WTC11 (cell line): ENCODE measurements at regions not wholly inside any gene's neighbourhood (a gene's known extent, or its start where the extent isn't known, plus 50 kb on each side); places are given as distances from the start of the nearest gene placed in this dataset.

ENCODE experiments used
- ATAC-seq: fragments of 200-7000 bp; cut with Tn5 transposase; 2 replicates; pipeline ENCODE4 v1.10.0; 2021; ENCODE audit warnings: mild to moderate bottlenecking, moderate library complexity
- CTCF ChIA-PET: fragments of 300-600 bp; sonication (Branson Sonifier 250); formaldehyde crosslinking; loops from one replicate; lab custom pipeline; 2021; ENCODE audit warnings: antibody characterized with exemption; lab: Charles Lee
- POLR2A ChIA-PET: fragments of 350-600 bp; sonication (Branson Sonifier 250); formaldehyde crosslinking; loops from one replicate; lab custom pipeline; 2021; ENCODE audit warnings: antibody characterized with exemption; lab: Charles Lee
- DNase-seq: peaks from one replicate; pipeline ENCODE4 v3.0.0; 2021; ENCODE audit warnings: low spot score
- H3K27ac Mint-ChIP-seq: 2 replicates; pipeline ENCODE4 v1.8.0; 2021; ENCODE audit warnings: mixed read lengths
- H3K27me3 Mint-ChIP-seq: 2 replicates; pipeline ENCODE4 v1.8.0; 2021; ENCODE audit warnings: low read depth, mild to moderate bottlenecking, moderate library complexity, mixed read lengths
- H3K36me3 Mint-ChIP-seq: 2 replicates; pipeline ENCODE4 v1.8.0; 2021; ENCODE audit warnings: mixed read lengths
- H3K4me1 Mint-ChIP-seq: 2 replicates; pipeline ENCODE4 v1.8.0; 2022; ENCODE audit warnings: mixed read lengths
- H3K4me3 Mint-ChIP-seq: 2 replicates; pipeline ENCODE4 v1.8.0; 2021; ENCODE audit warnings: mild to moderate bottlenecking, moderate library complexity, mixed read lengths
- H3K9me3 Mint-ChIP-seq: 2 replicates; pipeline ENCODE4 v1.8.0; 2021; ENCODE audit warnings: mixed read lengths
- ATF1 ChIP-seq: sonication (generic); formaldehyde crosslinking; IDR thresholded peaks from 2 replicates; pipeline ENCODE4 v1.8.1; 2023; ENCODE audit warnings: mild to moderate bottlenecking, moderate library complexity, missing genetic modification reagents
- ATF2 ChIP-seq: sonication (generic); formaldehyde crosslinking; IDR thresholded peaks from 2 replicates; pipeline ENCODE4 v1.8.1; 2022; ENCODE audit warnings: low read depth, missing genetic modification reagents, borderline replicate concordance
- CBFB ChIP-seq: sonication (generic); formaldehyde crosslinking; IDR thresholded peaks from 2 replicates; pipeline ENCODE4 v1.8.1; 2022; ENCODE audit warnings: mild to moderate bottlenecking, low read depth, missing genetic modification reagents
- CTCF ChIP-seq: fragments of 200-600 bp; IDR thresholded peaks from 2 replicates; pipeline ENCODE4 v1.8.0; 2022; ENCODE audit warnings: antibody characterized with exemption
- ERG ChIP-seq: fragments of 250-450 bp; sonication (Bioruptor Pico); IDR thresholded peaks from 2 replicates; pipeline ENCODE4 v1.8.0; 2021; ENCODE audit warnings: mild to moderate bottlenecking
- ETV6 ChIP-seq: sonication (generic); formaldehyde crosslinking; IDR thresholded peaks from 2 replicates; pipeline ENCODE4 v1.8.1; 2022; ENCODE audit warnings: mild to moderate bottlenecking, missing genetic modification reagents
- HMGA2 ChIP-seq: fragments of 250-450 bp; sonication (Bioruptor Pico); IDR thresholded peaks from 2 replicates; pipeline ENCODE4 v1.4.0; 2021; ENCODE audit warnings: mild to moderate bottlenecking, moderate library complexity
- JUN ChIP-seq: sonication (generic); formaldehyde crosslinking; IDR thresholded peaks from 2 replicates; pipeline ENCODE4 v1.8.0; 2023; ENCODE audit warnings: mild to moderate bottlenecking, missing genetic modification reagents
- KAT7 ChIP-seq: sonication (generic); formaldehyde crosslinking; IDR thresholded peaks from 2 replicates; pipeline ENCODE4 v1.8.1; 2023; ENCODE audit warnings: missing genetic modification reagents, mild to moderate bottlenecking, borderline replicate concordance
- MLX ChIP-seq: sonication (generic); formaldehyde crosslinking; IDR thresholded peaks from 2 replicates; pipeline ENCODE4 v1.8.1; 2023; ENCODE audit warnings: mild to moderate bottlenecking, missing genetic modification reagents, moderate library complexity
- MXD4 ChIP-seq: fragments of 250-450 bp; sonication (Bioruptor Pico); IDR thresholded peaks from 2 replicates; pipeline ENCODE4 v1.8.0; 2021; ENCODE audit warnings: mild to moderate bottlenecking, moderate library complexity, borderline replicate concordance
- MYBL2 ChIP-seq: sonication (generic); formaldehyde crosslinking; IDR thresholded peaks from 2 replicates; pipeline ENCODE4 v1.8.1; 2023; ENCODE audit warnings: mild to moderate bottlenecking, moderate library complexity, missing genetic modification reagents
- NFE2L1 ChIP-seq: sonication (generic); formaldehyde crosslinking; IDR thresholded peaks from 2 replicates; pipeline ENCODE4 v1.8.1; 2023; ENCODE audit warnings: missing genetic modification reagents
- NR2C2 ChIP-seq: sonication (generic); formaldehyde crosslinking; IDR thresholded peaks from 2 replicates; pipeline ENCODE4 v1.8.0; 2022; ENCODE audit warnings: mild to moderate bottlenecking, missing genetic modification reagents
- NR3C1 ChIP-seq: sonication (generic); formaldehyde crosslinking; conservative IDR thresholded peaks from 2 replicates; pipeline ENCODE4 v1.8.1; 2023; ENCODE audit warnings: low read depth, mild to moderate bottlenecking, missing genetic modification reagents
- PRRX2 ChIP-seq: fragments of 250-450 bp; sonication (Bioruptor Pico); IDR thresholded peaks from 2 replicates; pipeline ENCODE4 v1.8.0; 2021; ENCODE audit warnings: mild to moderate bottlenecking
- SMAD3 ChIP-seq: sonication (generic); formaldehyde crosslinking; IDR thresholded peaks from 2 replicates; pipeline ENCODE4 v1.8.0; 2022; ENCODE audit warnings: missing genetic modification reagents, mild to moderate bottlenecking, borderline replicate concordance
- SOX15 ChIP-seq: fragments of 250-450 bp; sonication (Bioruptor Pico); IDR thresholded peaks from 2 replicates; pipeline ENCODE4 v1.9.0; 2021; ENCODE audit warnings: mild to moderate bottlenecking
- SP1 ChIP-seq: sonication (generic); formaldehyde crosslinking; conservative IDR thresholded peaks from 2 replicates; pipeline ENCODE4 v1.8.1; 2022; ENCODE audit warnings: missing genetic modification reagents
- TEAD4 ChIP-seq: sonication (generic); formaldehyde crosslinking; IDR thresholded peaks from 2 replicates; pipeline ENCODE4 v1.8.0; 2022; ENCODE audit warnings: mild to moderate bottlenecking, missing genetic modification reagents
- ZMAT4 ChIP-seq: fragments of 250-450 bp; sonication (Bioruptor Pico); IDR thresholded peaks from 2 replicates; pipeline ENCODE4 v1.9.0; 2021; ENCODE audit warnings: mild to moderate bottlenecking
- ZNF138 ChIP-seq: sonication (generic); formaldehyde crosslinking; conservative IDR thresholded peaks from 2 replicates; pipeline ENCODE4 v1.8.1; 2022; ENCODE audit warnings: mild to moderate bottlenecking, moderate library complexity, missing genetic modification reagents
- ZNF219 ChIP-seq: sonication (generic); formaldehyde crosslinking; IDR thresholded peaks from 2 replicates; pipeline ENCODE4 v1.8.0; 2023; ENCODE audit warnings: missing genetic modification reagents, mild to moderate bottlenecking, borderline replicate concordance
- ZNF281 ChIP-seq: sonication (generic); formaldehyde crosslinking; IDR thresholded peaks from 2 replicates; pipeline ENCODE4 v1.8.0; 2023; ENCODE audit warnings: mild to moderate bottlenecking, missing genetic modification reagents
- TF ChIP-seq, protein P1 (sequence below): sonication (generic); formaldehyde crosslinking; IDR thresholded peaks from 2 replicates; pipeline ENCODE4 v1.8.1; 2022; ENCODE audit warnings: low read depth, mild to moderate bottlenecking, moderate library complexity, missing genetic modification reagents, borderline replicate concordance

GRCh38 chr12:71219224-71219623 is 61.4 kb upstream of the TSPAN8 start:
- Mint-ChIP-seq H3K27ac (no peak overlapping the region), H3K4me1 (peaks cover 28% of the 10 kb centered on the region), H3K9me3 (peaks cover 4% of the 10 kb centered on the region; the same call in 1 of the 2 replicates), H3K36me3 (no peaks in the 10 kb centered on the region), H3K27me3 (no peaks in the 10 kb centered on the region), H3K4me3 (no peak overlapping the region)
- ChIA-PET POLR2A (interaction anchor here (0.7 kb wide), 1 partner anchor 528 kb away, joined by 4 read pairs; no protein-coding TSS in a partner anchor), CTCF (interaction anchor here (1.7 kb wide), 1 partner anchor 173 kb away, joined by 7 read pairs; no protein-coding TSS in a partner anchor)
- TF ChIP-seq ETV6 (CRISPR knock-in tag): no peak
- TF ChIP-seq ERG (CRISPR knock-in tag): no peak
- TF ChIP-seq MYBL2 (CRISPR knock-in tag): no peak
- no peak for TF ChIP-seq TEAD4 (CRISPR knock-in tag)
- no peak for TF ChIP-seq ZNF281 (CRISPR knock-in tag)
- no peak for TF ChIP-seq KAT7 (CRISPR knock-in tag)
- TF ChIP-seq ZNF138: no peak
- TF ChIP-seq, protein P1, sequence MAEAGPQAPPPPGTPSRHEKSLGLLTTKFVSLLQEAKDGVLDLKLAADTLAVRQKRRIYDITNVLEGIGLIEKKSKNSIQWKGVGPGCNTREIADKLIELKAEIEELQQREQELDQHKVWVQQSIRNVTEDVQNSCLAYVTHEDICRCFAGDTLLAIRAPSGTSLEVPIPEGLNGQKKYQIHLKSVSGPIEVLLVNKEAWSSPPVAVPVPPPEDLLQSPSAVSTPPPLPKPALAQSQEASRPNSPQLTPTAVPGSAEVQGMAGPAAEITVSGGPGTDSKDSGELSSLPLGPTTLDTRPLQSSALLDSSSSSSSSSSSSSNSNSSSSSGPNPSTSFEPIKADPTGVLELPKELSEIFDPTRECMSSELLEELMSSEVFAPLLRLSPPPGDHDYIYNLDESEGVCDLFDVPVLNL (CRISPR knock-in tag): no peak
- TF ChIP-seq ATF2: no peak
- no peak for TF ChIP-seq ATF1 (CRISPR knock-in tag)
- no peak for TF ChIP-seq NR2C2 (CRISPR knock-in tag)
- no peak for TF ChIP-seq CBFB (CRISPR knock-in tag)
- TF ChIP-seq SOX15 (CRISPR knock-in tag): no peak
- TF ChIP-seq MLX (CRISPR knock-in tag): no peak
- no peak for TF ChIP-seq HMGA2 (CRISPR knock-in tag)
- no peak for TF ChIP-seq PRRX2
- no peak for TF ChIP-seq ZMAT4 (CRISPR knock-in tag)
- TF ChIP-seq MXD4 (CRISPR knock-in tag): no peak
- TF ChIP-seq SP1: no peak
- no peak for DNase-seq
- no peak for ATAC-seq

DNA sequence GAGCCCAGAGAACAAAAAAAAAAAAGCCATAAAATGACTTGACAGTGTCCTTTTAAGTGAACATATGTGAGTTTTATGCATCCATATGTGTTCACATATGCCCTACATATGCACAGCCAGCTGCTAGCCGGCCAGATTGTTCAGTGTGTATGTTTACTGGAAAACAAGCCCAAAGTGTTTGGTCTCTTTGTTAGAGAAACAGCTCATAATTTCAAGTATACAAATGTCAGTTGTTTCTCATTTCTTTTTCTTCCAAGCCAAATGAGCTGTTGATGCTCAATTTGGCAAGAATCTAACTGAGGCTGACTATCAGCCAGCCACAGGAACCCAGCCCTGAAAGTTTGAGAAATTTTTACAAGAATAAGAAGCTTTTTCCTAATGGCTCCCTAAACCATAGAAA is 60.8 kb upstream of the TSPAN8 start:
- Mint-ChIP-seq H3K9me3 (peaks cover 4% of the 10 kb centered on the region; the same call in 1 of the 2 replicates), H3K36me3 (no peaks in the 10 kb centered on the region), H3K4me1 (peaks cover 34% of the 10 kb centered on the region), H3K4me3 (no peak overlapping the region), H3K27me3 (no peaks in the 10 kb centered on the region), H3K27ac (no peak overlapping the region)
- ChIA-PET CTCF (interaction anchor here (1.7 kb wide), 1 partner anchor 174 kb away, joined by 7 read pairs; no protein-coding TSS in a partner anchor), POLR2A (interaction anchor here (0.7 kb wide), 1 partner anchor 529 kb away, joined by 4 read pairs; no protein-coding TSS in a partner anchor)
- ATAC-seq: no peak
- DNase-seq: no peak
- TF ChIP-seq SMAD3 (no peak), ZNF281 (CRISPR knock-in tag) (no peak), JUN (CRISPR knock-in tag) (no peak), CTCF (no peak), MYBL2 (CRISPR knock-in tag) (no peak), NR3C1 (no peak), ZNF219 (CRISPR knock-in tag) (no peak), ATF1 (CRISPR knock-in tag) (no peak), NFE2L1 (CRISPR knock-in tag) (no peak)
